ENCODE measurements at regions not wholly inside any gene's neighbourhood (a gene's known extent, or its start where the extent isn't known, plus 50 kb on each side); places are given as distances from the start of the nearest gene placed in this dataset.
A peak's percentile ranks its signal among the peaks of the same experiment; 100 is the strongest.

DNA sequence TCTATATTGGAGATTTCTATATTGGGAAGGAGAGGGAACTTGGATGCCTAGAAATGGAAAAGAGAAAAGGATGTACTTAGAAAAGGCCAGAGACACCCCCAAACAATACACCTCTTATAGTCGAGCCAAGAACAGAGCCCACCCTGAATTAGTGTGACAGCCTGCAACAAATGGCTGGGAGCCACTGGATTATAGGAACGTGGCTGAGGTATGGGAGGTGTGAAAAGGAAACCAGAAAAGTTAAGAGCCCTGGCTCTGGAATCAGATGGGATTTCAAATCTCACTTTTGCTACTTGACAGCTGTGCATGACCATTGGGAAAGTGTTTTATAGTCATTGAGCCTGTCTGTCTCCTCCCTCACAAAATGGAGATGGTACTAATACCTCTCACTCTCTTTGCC lies 394.0 kb downstream of the ZNF521 start:
- no peaks in the 10 kb centered on the region for H3K36me3 ChIP-seq (ENCODE audit: low read length)
- H3K9me2 ChIP-seq (replicated peaks; ENCODE audit: insufficient read depth, low read length) = no peaks in the 10 kb centered on the region
- no peak overlapping the region for H2AFZ ChIP-seq (ENCODE audit: low read depth, low read length, severe bottlenecking)
- H3K27ac ChIP-seq (ENCODE audit: low read depth, low read length) = no peak overlapping the region
- no peaks in the 10 kb centered on the region for H4K20me1 ChIP-seq (ENCODE audit: low read depth, low read length)
- H3K27me3 ChIP-seq (ENCODE audit: low read length) = no peaks in the 10 kb centered on the region
- no peaks in the 10 kb centered on the region for H3K9me3 ChIP-seq (ENCODE audit: insufficient read depth, low read length)
- no peaks in the 10 kb centered on the region for H3K79me2 ChIP-seq (ENCODE audit: insufficient read depth, low read length)
- no peak for TF ChIP-seq EZH2phosphoT487 (conservative IDR thresholded peaks at IDR 0.05; ENCODE audit: low read length)
- no peak for TF ChIP-seq CTCF (IDR thresholded peaks at IDR 0.05; ENCODE audit: insufficient read depth, low read length, poor library complexity, severe bottlenecking)
- no peak overlapping the region for H3K9ac ChIP-seq (ENCODE audit: low read length)
- no peaks in the 10 kb centered on the region for H3F3A ChIP-seq (ENCODE audit: insufficient read depth)
- no peak overlapping the region for H3K4me3 ChIP-seq (ENCODE audit: insufficient read depth, low read length, poor library complexity, severe bottlenecking)
- no peak overlapping the region for H3K4me2 ChIP-seq (ENCODE audit: low read depth, low read length, poor library complexity, severe bottlenecking)

- H3K79me2 ChIP-seq (ENCODE audit: insufficient read depth, low read length) = no peaks in the 10 kb centered on the region
- H3K9me2 ChIP-seq (replicated peaks; ENCODE audit: insufficient read depth, low read length) = no peaks in the 10 kb centered on the region
- no peaks in the 10 kb centered on the region for H3K36me3 ChIP-seq (ENCODE audit: low read length)
- H3K4me3 ChIP-seq (ENCODE audit: insufficient read depth, low read length, poor library complexity, severe bottlenecking) = no peak overlapping the region
- no peaks in the 10 kb centered on the region for H4K20me1 ChIP-seq (ENCODE audit: low read depth, low read length)
- H3K9me3 ChIP-seq (ENCODE audit: insufficient read depth, low read length) = no peaks in the 10 kb centered on the region
- H3F3A ChIP-seq (ENCODE audit: insufficient read depth) = no peaks in the 10 kb centered on the region
- TF ChIP-seq EZH2phosphoT487 (conservative IDR thresholded peaks at IDR 0.05; ENCODE audit: low read length) = no peak
- TF ChIP-seq CTCF (IDR thresholded peaks at IDR 0.05; ENCODE audit: insufficient read depth, low read length, poor library complexity, severe bottlenecking) = no peak
- H3K4me2 ChIP-seq (ENCODE audit: low read depth, low read length, poor library complexity, severe bottlenecking) = no peak overlapping the region
- H3K27me3 ChIP-seq (ENCODE audit: low read length) = no peaks in the 10 kb centered on the region
- no peak overlapping the region for H3K27ac ChIP-seq (ENCODE audit: low read depth, low read length)
- H3K9ac ChIP-seq (ENCODE audit: low read length) = no peak overlapping the region
- H2AFZ ChIP-seq (ENCODE audit: low read depth, low read length, severe bottlenecking) = no peak overlapping the region
These were observed 392.9 kb downstream of the ZNF521 start for GRCh38 chr18:24959051-24959476.

GRCh38 chr18:24964216-24964615 lies 387.8 kb downstream of the ZNF521 start:
- no peak overlapping the region for H3K4me2 ChIP-seq (ENCODE audit: low read depth, low read length, poor library complexity, severe bottlenecking)
- no peak overlapping the region for H3K4me3 ChIP-seq (ENCODE audit: insufficient read depth, low read length, poor library complexity, severe bottlenecking)
- no peaks in the 10 kb centered on the region for H4K20me1 ChIP-seq (ENCODE audit: low read depth, low read length)
- H3K36me3 ChIP-seq (ENCODE audit: low read length) = no peaks in the 10 kb centered on the region
- no peak for TF ChIP-seq CTCF (IDR thresholded peaks at IDR 0.05; ENCODE audit: insufficient read depth, low read length, poor library complexity, severe bottlenecking)
- no peaks in the 10 kb centered on the region for H3K9me2 ChIP-seq (replicated peaks; ENCODE audit: insufficient read depth, low read length)
- H2AFZ ChIP-seq (ENCODE audit: low read depth, low read length, severe bottlenecking) = peak overlapping the region; percentile 49
- H3K27ac ChIP-seq (ENCODE audit: low read depth, low read length) = no peak overlapping the region
- no peaks in the 10 kb centered on the region for H3K79me2 ChIP-seq (ENCODE audit: insufficient read depth, low read length)
- H3K9me3 ChIP-seq (ENCODE audit: insufficient read depth, low read length) = no peaks in the 10 kb centered on the region
- no peaks in the 10 kb centered on the region for H3F3A ChIP-seq (ENCODE audit: insufficient read depth)
- H3K9ac ChIP-seq (ENCODE audit: low read length) = no peak overlapping the region
- H3K27me3 ChIP-seq (ENCODE audit: low read length) = no peaks in the 10 kb centered on the region
